HG03060 (cell line): ENCODE measurements at regions not wholly inside any gene's neighbourhood (a gene's known extent, or its start where the extent isn't known, plus 50 kb on each side); places are given as distances from the start of the nearest gene placed in this dataset.
"Not testable (repeated sequence)": the region's sequence is repeated elsewhere in the genome, so short reads cannot be mapped to it uniquely, and the experiment has no call there.

ENCODE experiments used
- ATAC-seq: cut with Tn5 transposase; IDR thresholded peaks from one replicate; pipeline ENCODE4 v1.9.1; 2021; ENCODE audit warnings: low read depth, moderate number of reproducible peaks; ENCODE audit not compliant: unreplicated experiment

DNA sequence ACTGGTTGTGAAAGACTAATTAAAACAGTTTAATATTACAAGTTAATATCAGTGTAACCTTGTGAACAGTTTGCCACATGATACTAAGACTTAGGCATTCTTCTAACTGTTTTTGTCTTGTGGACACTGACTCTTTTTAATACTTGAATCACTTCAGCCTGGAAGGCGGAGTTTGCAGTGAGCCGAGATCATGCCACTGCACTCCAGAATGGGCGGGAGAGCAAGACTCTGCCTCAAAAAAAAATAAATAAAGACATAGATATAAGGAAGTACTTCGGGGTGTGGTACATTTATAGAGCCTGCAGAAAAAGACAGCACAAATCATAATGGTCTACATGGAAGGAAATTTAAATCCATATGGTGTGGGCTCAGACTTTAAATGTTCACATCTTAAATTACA, 300.4 kb upstream of the NETO1 start:
- ATAC-seq, result no peak

- no peak for ATAC-seq
Observed at GRCh38 chr18:73164430-73164829, 296.6 kb upstream of the NETO1 start.

DNA sequence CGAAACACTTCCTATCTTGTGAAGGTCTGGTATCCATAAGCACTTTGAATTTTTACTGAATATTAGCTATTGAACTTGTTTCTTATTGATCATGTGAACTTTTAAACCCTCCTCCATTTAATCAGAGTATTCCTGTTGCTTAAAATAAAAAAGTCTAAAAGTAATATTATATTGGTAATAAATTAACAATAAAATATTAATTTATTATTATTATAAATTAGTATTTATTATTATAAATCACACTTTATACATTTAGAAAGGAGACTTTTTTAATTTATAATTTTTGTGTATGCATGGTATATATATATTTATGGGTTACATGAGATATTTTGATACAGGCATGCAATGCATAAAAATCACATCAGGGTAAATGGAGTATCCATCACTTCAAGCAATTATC, 295.4 kb upstream of the NETO1 start:
- no peak for ATAC-seq

DNA sequence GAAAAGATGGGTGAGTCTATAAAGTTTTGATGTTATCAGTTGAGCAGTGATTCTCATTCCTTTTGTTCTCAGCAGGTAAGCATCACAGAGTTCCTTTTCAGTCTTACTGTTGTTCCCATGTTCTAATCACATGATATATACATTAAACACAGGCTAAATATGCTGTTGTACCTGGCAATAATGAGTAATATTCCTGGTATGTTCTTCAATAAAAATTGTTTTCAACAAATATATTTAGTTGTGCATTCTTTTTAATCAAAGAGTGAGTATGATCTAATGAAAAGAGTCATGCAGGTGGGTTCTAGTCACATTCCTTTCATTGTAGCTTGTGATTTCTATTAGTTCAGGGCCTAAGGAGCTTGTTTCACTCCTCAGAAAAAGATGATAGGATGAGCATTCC, 288.3 kb upstream of the NETO1 start:
- ATAC-seq, result no peak

DNA sequence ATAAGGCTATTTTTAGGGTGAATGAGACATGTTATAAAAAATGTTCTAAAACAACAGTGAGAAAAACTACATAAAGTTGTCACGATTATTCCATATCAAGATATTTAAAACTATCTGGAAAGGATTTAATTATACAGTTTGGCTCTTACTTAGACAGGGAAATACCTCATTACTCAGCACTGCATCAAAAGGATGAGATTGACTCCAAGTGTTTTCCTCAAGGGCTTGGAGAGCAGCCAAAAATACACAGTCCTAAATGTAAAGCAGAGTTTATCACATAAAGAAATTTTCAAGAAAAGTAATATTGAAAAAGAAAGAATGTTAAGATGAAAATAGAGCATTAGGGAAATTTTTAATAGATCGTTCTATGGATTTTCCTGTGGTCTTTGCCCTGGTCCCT, 285.5 kb upstream of the NETO1 start:
- no peak for ATAC-seq

GRCh38 chr18:73151086-73151485, 283.3 kb upstream of the NETO1 start:
- ATAC-seq, result no peak

DNA sequence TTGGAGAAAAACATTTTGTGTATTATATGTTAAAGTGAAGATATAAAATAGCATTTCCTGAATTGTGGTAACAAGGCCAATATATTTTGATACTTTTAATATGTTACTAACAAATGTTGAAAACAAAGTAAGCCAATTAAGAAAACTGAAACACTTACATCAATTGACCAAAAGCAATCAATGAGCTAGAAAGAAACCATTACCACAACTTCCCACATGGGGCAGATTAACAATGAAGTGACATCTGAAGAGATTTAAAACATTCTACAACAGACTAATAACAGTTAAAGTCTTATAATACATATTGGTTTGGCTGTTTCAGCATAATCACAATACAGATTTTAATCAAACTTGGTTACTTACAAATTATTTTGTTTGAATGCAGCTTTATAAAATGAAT, 282.4 kb upstream of the NETO1 start:
- ATAC-seq, result no peak

DNA sequence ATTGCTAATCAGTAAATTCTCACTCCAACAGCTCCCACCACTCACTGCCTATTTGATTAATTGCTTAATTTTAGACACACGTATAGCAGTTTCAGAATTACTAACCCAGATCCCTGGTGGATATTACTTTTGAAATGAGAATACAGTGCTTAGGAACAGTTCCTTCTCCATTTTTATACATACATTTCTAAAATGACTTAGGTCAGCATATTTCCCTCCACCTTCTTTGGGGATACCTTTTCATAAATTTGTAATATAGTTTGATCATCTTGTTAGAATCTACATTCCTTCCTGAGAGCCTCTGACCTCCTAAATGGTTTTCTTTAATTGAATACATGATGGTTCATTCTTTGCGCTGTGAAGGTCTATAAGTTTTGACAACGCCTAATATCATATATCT, 279.8 kb upstream of the NETO1 start:
- ATAC-seq, result no peak

GRCh38 chr18:73144030-73144429, 276.2 kb upstream of the NETO1 start:
- ATAC-seq, result no peak

GRCh38 chr18:73136134-73136533, 268.3 kb upstream of the NETO1 start:
- ATAC-seq, result no peak

DNA sequence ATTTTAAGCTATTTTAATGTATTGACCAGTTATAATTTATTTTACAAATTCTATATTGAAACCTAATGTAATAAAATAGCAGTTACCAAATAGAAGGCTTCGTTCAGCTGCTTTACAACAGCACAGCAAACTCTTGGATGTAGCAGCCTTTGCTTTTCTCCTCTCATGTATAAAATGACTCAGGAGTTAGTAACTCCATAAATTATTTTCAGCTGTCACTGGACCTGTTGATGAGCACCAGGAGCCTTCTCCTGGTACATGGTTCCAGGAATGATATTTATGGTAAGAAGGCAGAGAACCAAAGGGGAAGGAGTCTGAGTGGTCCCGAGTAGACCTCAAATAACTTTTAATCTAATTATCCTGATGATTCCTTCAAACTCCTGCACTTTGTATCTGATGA, 256.4 kb upstream of the NETO1 start:
- ATAC-seq, result no peak

GRCh38 chr18:73121207-73121606, 253.4 kb upstream of the NETO1 start:
- no peak for ATAC-seq

- no peak for ATAC-seq
Observed at GRCh38 chr18:73120626-73121025, 252.8 kb upstream of the NETO1 start.

DNA sequence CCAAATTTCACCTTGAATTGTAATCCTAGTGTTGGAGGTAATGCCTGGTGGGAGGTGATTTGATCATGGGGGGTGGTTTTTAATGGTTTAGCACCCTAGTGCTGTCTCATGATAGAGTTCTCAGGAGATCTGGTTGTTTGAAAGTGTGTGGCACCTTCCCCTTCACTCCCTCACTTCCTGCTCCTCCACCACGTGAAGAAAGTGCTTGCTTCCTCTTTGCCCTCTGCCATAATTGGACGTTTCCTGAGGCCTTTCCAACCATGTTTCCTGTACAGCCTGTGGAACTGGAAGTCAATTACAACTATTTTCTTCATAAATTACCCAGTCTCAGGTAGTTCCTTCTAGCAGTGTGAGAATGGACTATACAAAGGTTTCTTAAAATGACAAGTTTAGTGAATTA, 251.8 kb upstream of the NETO1 start:
- ATAC-seq, result no peak

- ATAC-seq, result no peak
Observed at GRCh38 chr18:73118121-73118816, 250.5 kb upstream of the NETO1 start.

DNA sequence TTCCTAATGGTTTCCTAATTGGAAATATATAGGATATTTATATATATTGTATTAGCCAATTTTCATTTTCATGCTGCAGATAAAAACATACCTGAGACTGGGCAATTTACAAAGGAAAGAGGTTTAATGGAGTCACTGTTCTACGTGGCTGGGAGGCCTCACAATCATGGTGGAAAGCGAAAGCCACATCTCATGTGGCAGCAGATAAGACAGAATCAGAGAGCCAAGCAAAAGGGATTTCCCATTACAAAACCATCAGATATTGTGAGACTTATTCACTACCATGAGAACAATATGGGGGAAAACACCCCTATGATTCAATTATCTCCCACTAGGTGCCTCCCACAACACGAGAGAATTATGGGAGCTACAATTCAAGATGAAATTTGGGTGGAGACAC, 242.5 kb upstream of the NETO1 start:
- ATAC-seq, result no peak

GRCh38 chr18:73101977-73102376, 234.2 kb upstream of the NETO1 start:
- no peak for ATAC-seq

- not testable (repeated sequence) for ATAC-seq
Observed at GRCh38 chr18:73101491-73101890, 233.7 kb upstream of the NETO1 start.

- no peak for ATAC-seq
Observed at GRCh38 chr18:73099759-73100158, 232.0 kb upstream of the NETO1 start.

- ATAC-seq, result no peak
Observed at GRCh38 chr18:73093687-73094250, 226.0 kb upstream of the NETO1 start.

GRCh38 chr18:73088445-73088844, 220.7 kb upstream of the NETO1 start:
- no peak for ATAC-seq

GRCh38 chr18:73087282-73087977, 219.6 kb upstream of the NETO1 start:
- no peak for ATAC-seq
